HCT116 (cell line): ENCODE measurements at regions not wholly inside any gene's neighbourhood (a gene's known extent, or its start where the extent isn't known, plus 50 kb on each side); places are given as distances from the start of the nearest gene placed in this dataset.

Experiments used
- ATAC-seq: fragments of 200-7000 bp; cut with Tn5 transposase; 2 replicates; pipeline ENCODE4 v1.9.1; 2020; ENCODE audit warnings: mild to moderate bottlenecking, moderate library complexity
- BruUV-seq: library from RNA; stranded (reverse); fragments of 400-500 nt; replicated peaks from 2 replicates; lab custom pipeline; 2021; lab: Mats Ljungman, UMichigan
- CTCF ChIA-PET: fragments of 300-600 bp; sonication (Branson Sonifier 250); formaldehyde crosslinking; loops from one replicate; lab custom pipeline; 2021; ENCODE audit warnings: antibody characterized with exemption; lab: Charles Lee
- POLR2A ChIA-PET: fragments of 300-600, 350-600 bp; sonication (Branson Sonifier 250); formaldehyde crosslinking; loops from one replicate; lab custom pipeline; 2021; ENCODE audit warnings: antibody characterized with exemption; lab: Charles Lee
- RAD21 ChIA-PET, 2 experiments: fragments of 300-600 bp; sonication (Branson Sonifier 250); formaldehyde crosslinking; loops; one replicate each; lab custom pipeline; 2023; ENCODE audit warnings: low total read pairs in 2 of 2; ENCODE audit not compliant: uncharacterized antibody in 2 of 2, unreplicated experiment in 2 of 2, low non-redundant PET in 1 of 2; lab: Charles Lee
- DNase-seq: peaks from one replicate; pipeline ENCODE4 v3.0.0-alpha.2; 2010; ENCODE audit warnings: low read depth, low spot score
- H2AFZ ChIP-seq: fragments of 200-600 bp; shearing (Covaris generic), sonication (generic); 2 replicates; pipeline ENCODE4 v1.6.1; 2017; ENCODE audit warnings: low read depth, mixed run types, mixed read lengths, antibody characterized with exemption, low read length; ENCODE audit not compliant: poor library complexity, severe bottlenecking
- H3K27ac ChIP-seq: 2 replicates; pipeline ENCODE4 v1.5.1; 2012; ENCODE audit warnings: low read depth, low read length
- H3K27me3 ChIP-seq: fragments of 200-600 bp; sonication (generic); 2 replicates; pipeline ENCODE4 v1.6.1; 2016; ENCODE audit warnings: mixed run types, low read length, mixed read lengths; ENCODE audit not compliant: insufficient read depth
- H3K36me3 ChIP-seq, 2 experiments: fragments of 200-500 bp in 1 of 2; fragments of 200-600 bp in 1 of 2; sonication (Bioruptor generic) in 1 of 2; sonication (generic) in 1 of 2; 2 replicates each; pipeline versions ENCODE4 v1.5.1 to v1.6.1; 2014 to 2016; ENCODE audit warnings: low read length in 2 of 2, inconsistent platforms in 1 of 2, mixed read lengths in 1 of 2, mixed run types in 1 of 2; ENCODE audit not compliant: insufficient read depth in 2 of 2, control insufficient read depth in 1 of 2
- H3K4me1 ChIP-seq, 2 experiments: fragments of 200-600 bp in 1 of 2; sonication (generic) in 1 of 2; 2 replicates each; pipeline versions ENCODE4 v1.5.1 to v1.6.1; 2012 to 2017; ENCODE audit warnings: low read length in 2 of 2, inconsistent platforms in 1 of 2, mild to moderate bottlenecking in 1 of 2, mixed read lengths in 1 of 2, mixed run types in 1 of 2, moderate library complexity in 1 of 2; ENCODE audit not compliant: insufficient read depth in 2 of 2, control insufficient read depth in 1 of 2
- H3K4me2 ChIP-seq: fragments of 200-600 bp; sonication (generic); 2 replicates; pipeline ENCODE4 v1.6.1; 2017; ENCODE audit warnings: mixed run types, low read length, mixed read lengths
- H3K4me3 ChIP-seq, 2 experiments: fragments of 200-600 bp in 1 of 2; sonication (generic) in 1 of 2; replicated peaks in 1 of 2; 2 replicates each; pipeline ENCODE4 v1.5.1; 2011 to 2016; ENCODE audit warnings: low read length in 2 of 2, control low read depth in 1 of 2, low read depth in 1 of 2, mild to moderate bottlenecking in 1 of 2, mixed read lengths in 1 of 2, mixed run types in 1 of 2
- H3K79me2 ChIP-seq: fragments of 200-600 bp; sonication (generic); 2 replicates; pipeline ENCODE4 v1.6.1; 2017; ENCODE audit warnings: mild to moderate bottlenecking, mixed run types, low read length, moderate library complexity, mixed read lengths; ENCODE audit not compliant: insufficient read depth
- H3K9ac ChIP-seq: fragments of 200-600 bp; sonication (generic); 2 replicates; pipeline ENCODE4 v1.6.1; 2016; ENCODE audit warnings: low read length, mixed read lengths
- H3K9me2 ChIP-seq: fragments of 200-600 bp; sonication (generic), shearing (Covaris generic); 2 replicates; pipeline ENCODE4 v1.6.1; 2017; ENCODE audit warnings: mixed run types, mild to moderate bottlenecking, moderate library complexity; ENCODE audit not compliant: insufficient read depth
- H3K9me3 ChIP-seq, 2 experiments: fragments of 200-500 bp in 1 of 2; fragments of 200-600 bp in 1 of 2; sonication (Bioruptor generic) in 1 of 2; sonication (generic) in 1 of 2; 2 replicates each; pipeline ENCODE4 v1.6.1; 2014 to 2017; ENCODE audit warnings: low read length in 2 of 2, mixed read lengths in 2 of 2, inconsistent platforms in 1 of 2, low read depth in 1 of 2, mild to moderate bottlenecking in 1 of 2, mixed run types in 1 of 2, moderate library complexity in 1 of 2; ENCODE audit not compliant: control insufficient read depth in 1 of 2, insufficient read depth in 1 of 2
- H4K20me1 ChIP-seq: fragments of 200-600 bp; sonication (generic), shearing (Covaris generic); 2 replicates; pipeline ENCODE4 v1.6.1; 2017; ENCODE audit warnings: mixed run types, mild to moderate bottlenecking, moderate library complexity; ENCODE audit not compliant: insufficient read depth
- CBX3 ChIP-seq: IDR thresholded peaks from 2 replicates; pipeline ENCODE4 v1.6.1; 2012; ENCODE audit warnings: low read depth
- EGR1 ChIP-seq: IDR thresholded peaks from 2 replicates; pipeline ENCODE4 v1.6.1; 2012; ENCODE audit warnings: low read depth
- FOSL1 ChIP-seq: IDR thresholded peaks from 2 replicates; pipeline ENCODE4 v1.6.1; 2012; ENCODE audit warnings: low read depth
- MAX ChIP-seq: IDR thresholded peaks from 2 replicates; pipeline ENCODE4 v1.6.1; 2012
- POLR2A ChIP-seq: IDR thresholded peaks from 2 replicates; pipeline ENCODE4 v1.7.0; 2011; ENCODE audit warnings: borderline replicate concordance; ENCODE audit not compliant: insufficient read depth, insufficient read length; ENCODE audit errors: extremely low read depth
- POLR2AphosphoS5 ChIP-seq: IDR thresholded peaks from 2 replicates; pipeline ENCODE4 v1.6.1; 2011; ENCODE audit warnings: mild to moderate bottlenecking, low read depth, low read length, moderate library complexity
- SP1 ChIP-seq: IDR thresholded peaks from 2 replicates; pipeline ENCODE4 v1.6.1; 2012; ENCODE audit warnings: low read depth
- TCF7L2 ChIP-seq: IDR thresholded peaks from 2 replicates; pipeline ENCODE4 v1.7.0; 2011; ENCODE audit warnings: borderline replicate concordance, inconsistent platforms; ENCODE audit not compliant: insufficient read depth, insufficient read length; ENCODE audit errors: extremely low read depth
- ZBTB33 ChIP-seq: IDR thresholded peaks from 2 replicates; pipeline ENCODE4 v1.6.1; 2011; ENCODE audit warnings: mild to moderate bottlenecking, low read length, moderate library complexity; ENCODE audit not compliant: insufficient replicate concordance; ENCODE audit errors: extremely low read depth
- ZNF274 ChIP-seq: fragments of 200-500 bp; sonication (Bioruptor generic); IDR thresholded peaks from 2 replicates; pipeline ENCODE4 v1.6.1; 2014; ENCODE audit warnings: mild to moderate bottlenecking, low read depth, low read length, inconsistent platforms
- intact Hi-C: fragments of 100-400 bp; cut with micrococcal nuclease; formaldehyde crosslinking; loops from 2 replicates; pipeline ENCODE4 v1.10.0; 2022
- TF ChIP-seq, protein P1 (sequence below): IDR thresholded peaks from 2 replicates; pipeline ENCODE4 v1.6.1; 2012; ENCODE audit warnings: low read depth

- ChIA-PET CTCF (no interaction called here), RAD21 (no interaction called here), POLR2A (no interaction called here)
- H2AFZ ChIP-seq, result no peak overlapping the region
- BruUV-seq, result no TSS peak
- H3K9me3 ChIP-seq, result no peaks in the 10 kb centered on the region
- H3K4me3 ChIP-seq, result no peak overlapping the region
- TF ChIP-seq FOSL1 (no peak), ZBTB33 (no peak), ZNF274 (no peak), POLR2AphosphoS5 (no peak), CBX3 (no peak), POLR2A (no peak), MAX (no peak), SP1 (no peak), EGR1 (no peak), TCF7L2 (no peak)
- TF ChIP-seq, protein P1, sequence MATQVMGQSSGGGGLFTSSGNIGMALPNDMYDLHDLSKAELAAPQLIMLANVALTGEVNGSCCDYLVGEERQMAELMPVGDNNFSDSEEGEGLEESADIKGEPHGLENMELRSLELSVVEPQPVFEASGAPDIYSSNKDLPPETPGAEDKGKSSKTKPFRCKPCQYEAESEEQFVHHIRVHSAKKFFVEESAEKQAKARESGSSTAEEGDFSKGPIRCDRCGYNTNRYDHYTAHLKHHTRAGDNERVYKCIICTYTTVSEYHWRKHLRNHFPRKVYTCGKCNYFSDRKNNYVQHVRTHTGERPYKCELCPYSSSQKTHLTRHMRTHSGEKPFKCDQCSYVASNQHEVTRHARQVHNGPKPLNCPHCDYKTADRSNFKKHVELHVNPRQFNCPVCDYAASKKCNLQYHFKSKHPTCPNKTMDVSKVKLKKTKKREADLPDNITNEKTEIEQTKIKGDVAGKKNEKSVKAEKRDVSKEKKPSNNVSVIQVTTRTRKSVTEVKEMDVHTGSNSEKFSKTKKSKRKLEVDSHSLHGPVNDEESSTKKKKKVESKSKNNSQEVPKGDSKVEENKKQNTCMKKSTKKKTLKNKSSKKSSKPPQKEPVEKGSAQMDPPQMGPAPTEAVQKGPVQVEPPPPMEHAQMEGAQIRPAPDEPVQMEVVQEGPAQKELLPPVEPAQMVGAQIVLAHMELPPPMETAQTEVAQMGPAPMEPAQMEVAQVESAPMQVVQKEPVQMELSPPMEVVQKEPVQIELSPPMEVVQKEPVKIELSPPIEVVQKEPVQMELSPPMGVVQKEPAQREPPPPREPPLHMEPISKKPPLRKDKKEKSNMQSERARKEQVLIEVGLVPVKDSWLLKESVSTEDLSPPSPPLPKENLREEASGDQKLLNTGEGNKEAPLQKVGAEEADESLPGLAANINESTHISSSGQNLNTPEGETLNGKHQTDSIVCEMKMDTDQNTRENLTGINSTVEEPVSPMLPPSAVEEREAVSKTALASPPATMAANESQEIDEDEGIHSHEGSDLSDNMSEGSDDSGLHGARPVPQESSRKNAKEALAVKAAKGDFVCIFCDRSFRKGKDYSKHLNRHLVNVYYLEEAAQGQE, result no peak
- no peaks in the 10 kb centered on the region for H3K27me3 ChIP-seq
- no peaks in the 10 kb centered on the region for H3K4me1 ChIP-seq
- no peaks in the 10 kb centered on the region for H3K9me2 ChIP-seq
- no peaks in the 10 kb centered on the region for H4K20me1 ChIP-seq
- no peak overlapping the region for H3K27ac ChIP-seq
- intact Hi-C loops, result no loop called here
- DNase-seq, result no peak
- H3K79me2 ChIP-seq, result no peaks in the 10 kb centered on the region
- H3K4me2 ChIP-seq, result no peak overlapping the region
- no peaks in the 10 kb centered on the region for H3K36me3 ChIP-seq
- ATAC-seq, result no peak
- no peak overlapping the region for H3K9ac ChIP-seq
These were observed 56.0 kb upstream of the CASZ1 start for GRCh38 chr1:10852486-10852885.
